Endothelial cell of umbilical vein (primary cell): ENCODE measurements at regions not wholly inside any gene's neighbourhood (a gene's known extent, or its start where the extent isn't known, plus 50 kb on each side); places are given as distances from the start of the nearest gene placed in this dataset.
"Not testable (repeated sequence)": the region's sequence is repeated elsewhere in the genome, so short reads cannot be mapped to it uniquely, and the experiment has no call there.

Source experiments
- BruUV-seq: library from RNA; stranded (reverse); fragments of 400-500 nt; replicated peaks from 2 replicates; lab custom pipeline; 2021; lab: Mats Ljungman, UMichigan
- CTCF ChIA-PET: fragments of 300-600, 350-600 bp; sonication (Branson Sonifier 250); formaldehyde crosslinking; loops from one replicate; lab custom pipeline; 2021; ENCODE audit warnings: antibody characterized with exemption, inconsistent platforms; lab: Charles Lee
- POLR2A ChIA-PET: fragments of 300-600, 350-600 bp; sonication (Branson Sonifier 250); formaldehyde crosslinking; loops from one replicate; lab custom pipeline; 2021; ENCODE audit warnings: antibody characterized with exemption, inconsistent platforms; lab: Charles Lee
- DNase-seq: peaks from one replicate; pipeline ENCODE4 v3.0.0-alpha.2; 2011; ENCODE audit warnings: low read depth, low spot score
- FAIRE-seq: peaks from 2 replicates; lab custom pipeline; 2011; peaks lifted over from hg19 to GRCh38; lab: Jason Lieb, UNC
- H2AFZ ChIP-seq: 2 replicates; pipeline ENCODE4 v1.6.0; 2012; ENCODE audit warnings: low read depth, low read length, control low read depth, inconsistent platforms
- H3K27ac ChIP-seq: 2 replicates; pipeline ENCODE4 v1.5.1; 2011; ENCODE audit warnings: low read depth, mild to moderate bottlenecking, control low read depth, low read length, moderate library complexity; ENCODE audit not compliant: insufficient read depth
- H3K27me3 ChIP-seq, 2 experiments: 2 replicates each; pipeline versions ENCODE4 v1.6.0 to v1.6.1; 2011; ENCODE audit warnings: low read length in 2 of 2, mixed read lengths in 1 of 2; ENCODE audit not compliant: control insufficient read depth in 2 of 2, insufficient read depth in 2 of 2
- H3K36me3 ChIP-seq, 2 experiments: 2 replicates in 1 of 2; 3 replicates in 1 of 2; pipeline ENCODE4 v1.5.1; 2011; ENCODE audit warnings: low read length in 2 of 2, mild to moderate bottlenecking in 1 of 2, moderate library complexity in 1 of 2; ENCODE audit not compliant: control insufficient read depth in 2 of 2, insufficient read depth in 2 of 2; ENCODE audit errors: extremely low read depth in 1 of 2
- H3K4me1 ChIP-seq: 3 replicates; pipeline ENCODE4 v1.5.1; 2011; ENCODE audit warnings: mild to moderate bottlenecking, low read length; ENCODE audit not compliant: control insufficient read depth, insufficient read depth; ENCODE audit errors: extremely low read depth
- H3K4me2 ChIP-seq: 2 replicates; pipeline ENCODE4 v1.6.1; 2011; ENCODE audit warnings: low read length, control low read depth, mixed read lengths; ENCODE audit not compliant: insufficient read depth
- H3K4me3 ChIP-seq, 3 experiments: fragments of 200-600 bp in 1 of 3; sonication (generic), shearing (Covaris generic) in 1 of 3; replicated peaks in 1 of 3; 2 replicates each; pipeline ENCODE4 v1.5.1; 2011 to 2016; ENCODE audit warnings: control low read depth in 3 of 3, low read length in 3 of 3, mild to moderate bottlenecking in 2 of 3, inconsistent platforms in 1 of 3, low read depth in 1 of 3, moderate library complexity in 1 of 3; ENCODE audit not compliant: insufficient read depth in 1 of 3
- H3K79me2 ChIP-seq: 2 replicates; pipeline ENCODE4 v1.6.0; 2012; ENCODE audit warnings: low read length, inconsistent platforms; ENCODE audit not compliant: control insufficient read depth, insufficient read depth
- H3K9ac ChIP-seq: replicated peaks from 2 replicates; pipeline ENCODE3; 2011; ENCODE audit warnings: low read length, control low read depth; ENCODE audit not compliant: insufficient read depth; ENCODE audit errors: extremely low read depth
- H3K9me1 ChIP-seq: replicated peaks from 3 replicates; pipeline ENCODE4 v1.6.0; 2011; ENCODE audit warnings: mild to moderate bottlenecking, low read length; ENCODE audit not compliant: control insufficient read depth, insufficient read depth; ENCODE audit errors: extremely low read depth
- H3K9me3 ChIP-seq: replicated peaks from 2 replicates; pipeline ENCODE4 v1.5.1; 2012; ENCODE audit warnings: low read length, inconsistent platforms; ENCODE audit not compliant: control insufficient read depth, insufficient read depth
- H4K20me1 ChIP-seq: replicated peaks from 2 replicates; pipeline ENCODE3; 2011; ENCODE audit warnings: mild to moderate bottlenecking, low read length; ENCODE audit not compliant: control insufficient read depth, insufficient read depth; ENCODE audit errors: extremely low read depth
- CTCF ChIP-seq, 2 donors: IDR thresholded peaks; 1 replicate in 1 of 2; 2 replicates in 1 of 2; pipeline ENCODE4 v1.5.1; 2011; ENCODE audit warnings: low read length in 2 of 2, mild to moderate bottlenecking in 2 of 2, moderate library complexity in 2 of 2, control low read depth in 1 of 2, inconsistent platforms in 1 of 2, low read depth in 1 of 2; ENCODE audit not compliant: insufficient read depth in 1 of 2; ENCODE audit errors: extremely low read depth in 1 of 2
- EZH2 ChIP-seq: IDR thresholded peaks from 2 replicates; pipeline ENCODE4 v1.6.1; 2012; ENCODE audit warnings: borderline replicate concordance, low read depth, mild to moderate bottlenecking, moderate library complexity, low read length, inconsistent platforms; ENCODE audit not compliant: severe bottlenecking
- FOS ChIP-seq: IDR thresholded peaks from 2 replicates; pipeline ENCODE4 v1.6.1; 2011; ENCODE audit warnings: mild to moderate bottlenecking, low read length, moderate library complexity, borderline replicate concordance; ENCODE audit not compliant: insufficient read depth
- GATA2 ChIP-seq: IDR thresholded peaks from 2 replicates; pipeline ENCODE4 v1.7.0; 2011; ENCODE audit warnings: low read depth, mild to moderate bottlenecking, moderate library complexity, mixed read lengths, low read length; ENCODE audit not compliant: insufficient read length, insufficient read depth
- JUN ChIP-seq: IDR thresholded peaks from 2 replicates; pipeline ENCODE4 v1.6.1; 2011; ENCODE audit warnings: borderline replicate concordance, low read depth; ENCODE audit not compliant: insufficient read length, insufficient read depth
- MAX ChIP-seq: IDR thresholded peaks from 2 replicates; pipeline ENCODE4 v1.6.1; 2011; ENCODE audit not compliant: insufficient read depth, insufficient read length
- MYC ChIP-seq: IDR thresholded peaks from one replicate; pipeline ENCODE4 v1.6.1; 2011; ENCODE audit warnings: mild to moderate bottlenecking, low read depth, low read length
- POLR2A ChIP-seq: IDR thresholded peaks from 2 replicates; pipeline ENCODE4 v1.6.1; 2012; ENCODE audit warnings: low read depth, mild to moderate bottlenecking, control low read depth, low read length
- POLR2AphosphoS5 ChIP-seq: IDR thresholded peaks from 2 replicates; pipeline ENCODE4 v1.6.1; 2012; ENCODE audit warnings: low read depth, mild to moderate bottlenecking, control low read depth, low read length, moderate library complexity; ENCODE audit not compliant: insufficient read depth
- dilution Hi-C: fragments of 300-500 bp; cut with MboI; formaldehyde crosslinking; loops from one replicate; pipeline ENCODE4 v1.15.0; 2019; ENCODE audit warnings: low sequenced_read_pairs; ENCODE audit not compliant: extremely low pct_ligation_motif_present
- intact Hi-C: fragments of 100-400 bp; cut with micrococcal nuclease; formaldehyde crosslinking; loops from one replicate; pipeline ENCODE4 v1.10.0; 2022

- no peak overlapping the region for H2AFZ ChIP-seq
- no peak overlapping the region for H3K27ac ChIP-seq
- no peaks in the 10 kb centered on the region for H3K36me3 ChIP-seq
- H3K9ac ChIP-seq, result no peak overlapping the region
- FAIRE-seq (no peak), DNase-seq (no peak)
- no peaks in the 10 kb centered on the region for H3K79me2 ChIP-seq
- H4K20me1 ChIP-seq, result no peaks in the 10 kb centered on the region
- intact Hi-C loops (no loop called here), dilution Hi-C loops (no loop called here)
- H3K9me1 ChIP-seq, result no peaks in the 10 kb centered on the region
- H3K27me3 ChIP-seq, result peaks cover 0 to 2% of the 10 kb centered on the region in 2 experiments
- H3K4me2 ChIP-seq, result no peak overlapping the region
- ChIA-PET CTCF (interaction anchor here (1.2 kb wide), 1 partner anchor 197 kb away, joined by 3 read pairs; no protein-coding TSS in a partner anchor), POLR2A (no interaction called here)
- H3K4me1 ChIP-seq, result no peaks in the 10 kb centered on the region
- no peaks in the 10 kb centered on the region for H3K9me3 ChIP-seq
- H3K4me3 ChIP-seq, result no peak overlapping the region
- BruUV-seq, result no TSS peak
- TF ChIP-seq MYC (no peak), JUN (no peak), EZH2 (no peak), CTCF (IDR thresholded peaks at IDR 0.05; ENCODE audit: extremely low read depth in 1 of 2, insufficient read depth in 1 of 2, low read depth in 1 of 2, low read length in 2 of 2) (no peak), GATA2 (no peak), POLR2A (no peak), FOS (no peak), POLR2AphosphoS5 (no peak), MAX (no peak)
These were observed 91.5 kb upstream of the PTGDR start for GRCh38 chr14:52175982-52176502.

- BruUV-seq, H3K4me1 ChIP-seq, H3K9me3 ChIP-seq, H3K27ac ChIP-seq, H3K9me1 ChIP-seq, H2AFZ ChIP-seq, H3K79me2 ChIP-seq, H3K4me2 ChIP-seq, DNase-seq, POLR2A ChIA-PET, FAIRE-seq, H3K9ac ChIP-seq, H3K36me3 ChIP-seq, H3K27me3 ChIP-seq, intact Hi-C loops, H4K20me1 ChIP-seq, dilution Hi-C loops, H3K4me3 ChIP-seq, CTCF ChIA-PET: not testable (repeated sequence)
These were observed 95.6 kb upstream of the PTGDR start for GRCh38 chr14:52171932-52172331.
